ENCODE measurements at regions not wholly inside any gene's neighbourhood (a gene's known extent, or its start where the extent isn't known, plus 50 kb on each side); places are given as distances from the start of the nearest gene placed in this dataset.

- Histone ChIP-seq H3K4me3 (ENCODE audit: low read depth, low read length, poor library complexity, severe bottlenecking) (no peak overlapping the region), H3K36me3 (ENCODE audit: insufficient read depth, low read length, poor library complexity, severe bottlenecking) (no peaks in the 10 kb centered on the region), H3K9me3 (ENCODE audit: low read depth, low read length, poor library complexity, severe bottlenecking) (no peaks in the 10 kb centered on the region), H3K4me1 (ENCODE audit: insufficient read depth, low read length, poor library complexity, severe bottlenecking) (no peaks in the 10 kb centered on the region), H3K27me3 (replicated peaks; ENCODE audit: insufficient read depth, low read depth, low read length, poor library complexity) (peaks cover 9% of the 10 kb centered on the region), H3K27ac (ENCODE audit: low read depth, low read length, poor library complexity, severe bottlenecking) (no peak overlapping the region)
- BruUV-seq (replicated peaks), result no TSS peak
- CTCF ChIA-PET, result no interaction called here
- POLR2A ChIA-PET (ENCODE audit: low non-redundant PET), result no interaction called here
- intact Hi-C loops (cut with micrococcal nuclease; ENCODE audit: unreplicated experiment), result no loop called here
- DNase-seq (ENCODE audit: low spot score), result no peak
- TF ChIP-seq CTCF (conservative IDR thresholded peaks at IDR 0.05; ENCODE audit: low read depth, low read length), result no peak
- no peak for TF ChIP-seq EZH2 (IDR thresholded peaks at IDR 0.05; ENCODE audit: borderline replicate concordance, low read depth, low read length, poor library complexity, severe bottlenecking)
Observed at GRCh38 chr11:35875466-35875865, 68.4 kb upstream of the LDLRAD3 start.

GRCh38 chr11:35876786-35877185 lies 67.1 kb upstream of the LDLRAD3 start:
- TF ChIP-seq CTCF (conservative IDR thresholded peaks at IDR 0.05; ENCODE audit: low read depth, low read length) (no peak), EZH2 (IDR thresholded peaks at IDR 0.05; ENCODE audit: borderline replicate concordance, low read depth, low read length, poor library complexity, severe bottlenecking) (no peak)
- no peak for DNase-seq (ENCODE audit: low spot score)
- Histone ChIP-seq H3K4me3 (ENCODE audit: low read depth, low read length, poor library complexity, severe bottlenecking) (no peak overlapping the region), H3K4me1 (ENCODE audit: insufficient read depth, low read length, poor library complexity, severe bottlenecking) (no peaks in the 10 kb centered on the region), H3K36me3 (ENCODE audit: insufficient read depth, low read length, poor library complexity, severe bottlenecking) (no peaks in the 10 kb centered on the region), H3K27me3 (replicated peaks; ENCODE audit: insufficient read depth, low read depth, low read length, poor library complexity) (peaks cover 14% of the 10 kb centered on the region), H3K9me3 (ENCODE audit: low read depth, low read length, poor library complexity, severe bottlenecking) (no peaks in the 10 kb centered on the region), H3K27ac (ENCODE audit: low read depth, low read length, poor library complexity, severe bottlenecking) (no peak overlapping the region)
- ChIA-PET POLR2A (ENCODE audit: low non-redundant PET) (no interaction called here), CTCF (no interaction called here)
- intact Hi-C loops (cut with micrococcal nuclease; ENCODE audit: unreplicated experiment), result no loop called here
- BruUV-seq (replicated peaks), result no TSS peak

- Histone ChIP-seq H3K27ac (ENCODE audit: low read depth, low read length, poor library complexity, severe bottlenecking) (no peak overlapping the region), H3K4me3 (ENCODE audit: low read depth, low read length, poor library complexity, severe bottlenecking) (no peak overlapping the region), H3K9me3 (ENCODE audit: low read depth, low read length, poor library complexity, severe bottlenecking) (no peaks in the 10 kb centered on the region), H3K4me1 (ENCODE audit: insufficient read depth, low read length, poor library complexity, severe bottlenecking) (no peaks in the 10 kb centered on the region), H3K27me3 (replicated peaks; ENCODE audit: insufficient read depth, low read depth, low read length, poor library complexity) (peaks cover 25% of the 10 kb centered on the region), H3K36me3 (ENCODE audit: insufficient read depth, low read length, poor library complexity, severe bottlenecking) (no peaks in the 10 kb centered on the region)
- no peak for DNase-seq (ENCODE audit: low spot score)
- ChIA-PET POLR2A (ENCODE audit: low non-redundant PET) (no interaction called here), CTCF (no interaction called here)
- BruUV-seq (replicated peaks), result no TSS peak
- intact Hi-C loops (cut with micrococcal nuclease; ENCODE audit: unreplicated experiment), result no loop called here
- TF ChIP-seq CTCF (conservative IDR thresholded peaks at IDR 0.05; ENCODE audit: low read depth, low read length), result no peak
- TF ChIP-seq EZH2 (IDR thresholded peaks at IDR 0.05; ENCODE audit: borderline replicate concordance, low read depth, low read length, poor library complexity, severe bottlenecking), result no peak
Observed at GRCh38 chr11:35878741-35879140, 65.1 kb upstream of the LDLRAD3 start.
